Breast epithelium (tissue), 4 donors: ENCODE measurements at regions not wholly inside any gene's neighbourhood (a gene's known extent, or its start where the extent isn't known, plus 50 kb on each side); places are given as distances from the start of the nearest gene placed in this dataset.

Source experiments
- DNase-seq, 2 donors: peaks; one replicate each; pipeline ENCODE4 v3.0.0-alpha.2; 2019; ENCODE audit warnings: low spot score in 2 of 2
- H3K27ac ChIP-seq, 2 donors: fragments of 200-600 bp; sonication (generic) in 1 of 2; one replicate each; pipeline ENCODE4 v1.5.1; 2016 to 2019; ENCODE audit warnings: mild to moderate bottlenecking in 1 of 2
- H3K27me3 ChIP-seq, 2 donors: fragments of 200-600 bp; sonication (generic) in 1 of 2; one replicate each; pipeline versions ENCODE4 v1.5.1 to v1.6.0; 2017 to 2019; ENCODE audit warnings: control low read depth in 1 of 2, mild to moderate bottlenecking in 1 of 2
- H3K36me3 ChIP-seq: fragments of 200-600 bp; one replicate; pipeline ENCODE4 v1.5.1; 2019
- H3K4me1 ChIP-seq, 2 donors: fragments of 200-600 bp; sonication (generic); one replicate each; pipeline ENCODE4 v1.5.1; 2016 to 2019; ENCODE audit warnings: control low read depth in 1 of 2
- H3K4me3 ChIP-seq, 3 donors: fragments of 200-600 bp; sonication (generic); 1 replicate in 2 of 3; 2 replicates in 1 of 3; pipeline ENCODE4 v1.5.1; 2016 to 2019; ENCODE audit warnings: mild to moderate bottlenecking in 3 of 3, moderate library complexity in 2 of 3
- H3K9me3 ChIP-seq, 2 donors: fragments of 200-600 bp; sonication (generic) in 1 of 2; one replicate each; pipeline ENCODE4 v1.5.1; 2016 to 2019; ENCODE audit warnings: control low read depth in 1 of 2
- POLR2A ChIP-seq: fragments of 450-650 bp; IDR thresholded peaks from one replicate; pipeline ENCODE4 v1.6.1; 2016; ENCODE audit warnings: antibody characterized with exemption, mild to moderate bottlenecking, moderate library complexity
- POLR2AphosphoS5 ChIP-seq, 3 donors: sonication (generic); formaldehyde crosslinking; IDR thresholded peaks; one replicate each; pipeline ENCODE4 v1.6.1; 2017; ENCODE audit warnings: antibody characterized with exemption in 3 of 3
- intact Hi-C: fragments of 100-400 bp; cut with DNase I; formaldehyde crosslinking; loops from one replicate; pipeline ENCODE4 v1.15.1; 2023; ENCODE audit warnings: low total_unique reads
- TF ChIP-seq, protein P1 (sequence below), 3 donors: fragments of 450-650 bp; IDR thresholded peaks; one replicate each; pipeline ENCODE4 v1.5.1; 2016 to 2017; ENCODE audit warnings: antibody characterized with exemption in 3 of 3, mild to moderate bottlenecking in 3 of 3, moderate library complexity in 3 of 3

DNA sequence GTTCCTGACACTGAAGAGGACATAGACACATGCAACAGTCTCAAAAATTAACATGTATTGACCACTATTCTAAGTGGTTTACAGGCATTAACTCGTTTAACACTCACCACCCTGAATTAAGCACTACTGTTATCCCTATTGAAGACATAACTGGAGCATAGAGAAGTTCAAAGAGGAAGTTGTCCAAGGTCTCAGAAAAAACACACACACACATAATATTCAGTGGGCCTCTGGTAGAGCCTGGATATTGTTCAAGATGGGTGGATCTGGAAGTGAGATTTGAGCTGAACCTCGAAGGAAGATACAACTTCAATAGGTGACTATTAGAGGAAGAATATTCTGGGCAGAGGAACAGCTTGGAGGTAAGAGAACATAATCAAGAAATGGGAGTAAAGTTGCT is 334.9 kb downstream of the HNRNPD start:
- Histone ChIP-seq H3K9me3 (no peaks in the 10 kb centered on the region), H3K4me1 (no peaks in the 10 kb centered on the region), H3K27ac (no peak overlapping the region), H3K36me3 (no peaks in the 10 kb centered on the region), H3K27me3 (no peaks in the 10 kb centered on the region), H3K4me3 (no peak overlapping the region)
- intact Hi-C loops, result no loop called here
- TF ChIP-seq, protein P1, sequence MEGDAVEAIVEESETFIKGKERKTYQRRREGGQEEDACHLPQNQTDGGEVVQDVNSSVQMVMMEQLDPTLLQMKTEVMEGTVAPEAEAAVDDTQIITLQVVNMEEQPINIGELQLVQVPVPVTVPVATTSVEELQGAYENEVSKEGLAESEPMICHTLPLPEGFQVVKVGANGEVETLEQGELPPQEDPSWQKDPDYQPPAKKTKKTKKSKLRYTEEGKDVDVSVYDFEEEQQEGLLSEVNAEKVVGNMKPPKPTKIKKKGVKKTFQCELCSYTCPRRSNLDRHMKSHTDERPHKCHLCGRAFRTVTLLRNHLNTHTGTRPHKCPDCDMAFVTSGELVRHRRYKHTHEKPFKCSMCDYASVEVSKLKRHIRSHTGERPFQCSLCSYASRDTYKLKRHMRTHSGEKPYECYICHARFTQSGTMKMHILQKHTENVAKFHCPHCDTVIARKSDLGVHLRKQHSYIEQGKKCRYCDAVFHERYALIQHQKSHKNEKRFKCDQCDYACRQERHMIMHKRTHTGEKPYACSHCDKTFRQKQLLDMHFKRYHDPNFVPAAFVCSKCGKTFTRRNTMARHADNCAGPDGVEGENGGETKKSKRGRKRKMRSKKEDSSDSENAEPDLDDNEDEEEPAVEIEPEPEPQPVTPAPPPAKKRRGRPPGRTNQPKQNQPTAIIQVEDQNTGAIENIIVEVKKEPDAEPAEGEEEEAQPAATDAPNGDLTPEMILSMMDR (IDR thresholded peaks at IDR 0.05), result no peak
- TF ChIP-seq POLR2A, result no peak
- no peak for TF ChIP-seq POLR2AphosphoS5 (IDR thresholded peaks at IDR 0.05)
- no peak for DNase-seq

DNA sequence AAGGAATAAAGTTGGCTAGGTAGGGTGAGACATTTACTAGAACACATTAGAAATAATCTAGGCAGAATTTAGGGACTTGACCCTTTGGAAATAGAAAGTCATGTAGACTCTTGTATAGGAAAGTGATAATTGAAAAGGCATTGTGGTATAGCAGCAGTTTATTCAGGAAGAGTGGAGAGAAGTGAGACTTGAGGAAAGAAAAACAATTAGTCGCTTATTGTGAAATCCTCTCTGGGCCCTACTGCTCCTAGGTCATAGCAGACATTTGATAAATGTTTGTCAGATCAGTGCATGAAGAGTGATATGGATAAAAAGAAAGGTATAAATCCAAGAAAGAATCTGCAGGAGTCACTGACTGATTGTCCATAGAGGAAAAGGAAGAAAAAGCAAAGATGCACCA is 337.6 kb downstream of the HNRNPD start:
- intact Hi-C loops, result no loop called here

DNA sequence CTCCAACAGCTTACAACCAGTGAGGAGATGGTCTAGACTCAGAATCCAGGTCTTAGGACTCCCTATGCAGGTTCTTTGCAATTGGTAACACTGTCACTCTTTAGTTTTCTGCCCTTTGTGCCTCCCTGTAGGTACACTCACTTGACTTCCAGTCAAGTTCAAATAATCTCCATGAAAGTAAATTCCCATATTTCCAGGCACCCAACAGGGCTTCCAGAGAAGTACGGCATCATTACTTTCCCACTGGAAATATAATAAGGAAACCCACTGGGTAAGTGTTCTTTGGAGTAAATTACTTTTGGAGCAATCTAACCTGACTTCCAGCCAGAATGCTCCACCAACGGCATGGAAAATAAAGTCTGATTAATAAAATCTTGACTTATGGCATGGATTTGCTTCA is 338.9 kb downstream of the HNRNPD start:
- TF ChIP-seq, protein P1 (IDR thresholded peaks at IDR 0.05), result no peak
- TF ChIP-seq POLR2A, result no peak
- no peak for TF ChIP-seq POLR2AphosphoS5 (IDR thresholded peaks at IDR 0.05)
- H3K4me1 ChIP-seq, result no peaks in the 10 kb centered on the region
- no peak overlapping the region for H3K4me3 ChIP-seq
- H3K27ac ChIP-seq, result no peak overlapping the region
- intact Hi-C loops, result no loop called here
- no peak for DNase-seq
- no peaks in the 10 kb centered on the region for H3K9me3 ChIP-seq
- no peaks in the 10 kb centered on the region for H3K36me3 ChIP-seq
- no peaks in the 10 kb centered on the region for H3K27me3 ChIP-seq

More for the DNA sequence above, 337.6 kb downstream of the HNRNPD start:
- H3K4me1 ChIP-seq, result no peaks in the 10 kb centered on the region
- DNase-seq, result no peak
- no peaks in the 10 kb centered on the region for H3K36me3 ChIP-seq
- no peaks in the 10 kb centered on the region for H3K27me3 ChIP-seq
- no peak overlapping the region for H3K4me3 ChIP-seq
- TF ChIP-seq POLR2A (no peak), POLR2AphosphoS5 (IDR thresholded peaks at IDR 0.05) (no peak)
- TF ChIP-seq, protein P1 (IDR thresholded peaks at IDR 0.05), result no peak
- no peaks in the 10 kb centered on the region for H3K9me3 ChIP-seq
- H3K27ac ChIP-seq, result no peak overlapping the region

DNA sequence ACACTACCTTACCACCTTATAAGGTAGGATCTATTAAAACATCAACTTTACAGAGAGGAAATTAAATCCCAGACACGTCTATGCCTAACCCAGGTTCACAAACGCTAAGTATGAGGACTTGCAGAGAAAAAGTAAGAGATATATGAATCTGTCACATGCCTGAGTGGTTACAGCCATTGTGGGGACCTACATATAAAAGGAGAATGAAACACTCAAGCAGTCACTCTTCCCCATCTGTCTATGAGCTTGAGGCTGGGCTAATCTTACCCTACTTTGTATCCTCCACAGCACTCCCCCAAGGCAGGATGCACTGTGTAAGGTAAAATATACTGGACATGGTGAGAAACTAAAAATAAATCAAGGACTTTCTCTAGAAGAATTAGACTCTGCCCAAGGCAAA is 339.9 kb downstream of the HNRNPD start:
- intact Hi-C loops, result no loop called here
- TF ChIP-seq POLR2AphosphoS5 (IDR thresholded peaks at IDR 0.05) (no peak), POLR2A (no peak)
- TF ChIP-seq, protein P1 (IDR thresholded peaks at IDR 0.05), result no peak

DNA sequence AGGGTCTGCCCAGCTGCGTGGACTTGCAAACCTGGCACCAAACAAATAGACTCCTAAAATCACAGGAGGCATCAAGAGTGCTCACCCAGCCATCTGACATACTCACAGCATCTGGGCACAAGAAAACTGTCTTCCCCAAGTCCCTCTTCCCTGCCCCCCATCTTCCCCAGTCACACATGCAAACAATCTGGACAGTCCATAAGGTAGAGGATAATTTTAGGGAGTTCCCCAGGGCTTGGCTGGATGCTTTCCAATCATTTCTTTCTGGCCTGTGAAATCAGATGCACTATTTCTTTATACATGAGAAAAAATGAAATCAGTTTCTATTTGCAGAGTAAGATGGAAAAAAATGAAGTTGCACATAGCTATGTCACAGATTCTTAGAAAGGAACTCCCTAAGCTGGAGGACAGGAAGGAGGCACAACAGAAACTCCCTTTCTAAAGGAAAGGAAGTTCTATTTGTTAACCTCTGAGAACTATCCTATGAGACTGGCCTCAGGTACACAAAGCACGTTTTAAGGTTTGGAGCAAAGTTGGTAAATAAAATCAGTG is 342.3 kb downstream of the HNRNPD start:
- Histone ChIP-seq H3K4me3 (no peak overlapping the region), H3K36me3 (no peaks in the 10 kb centered on the region), H3K27ac (no peak overlapping the region), H3K9me3 (no peaks in the 10 kb centered on the region), H3K4me1 (no peaks in the 10 kb centered on the region), H3K27me3 (no peaks in the 10 kb centered on the region)
- intact Hi-C loops, result no loop called here
- TF ChIP-seq POLR2AphosphoS5 (IDR thresholded peaks at IDR 0.05) (no peak), POLR2A (no peak)
- TF ChIP-seq, protein P1 (IDR thresholded peaks at IDR 0.05), result no peak
- DNase-seq, result no peak

More for the DNA sequence above, 339.9 kb downstream of the HNRNPD start:
- Histone ChIP-seq H3K9me3 (no peaks in the 10 kb centered on the region), H3K27ac (no peak overlapping the region), H3K4me3 (no peak overlapping the region), H3K36me3 (no peaks in the 10 kb centered on the region), H3K27me3 (no peaks in the 10 kb centered on the region), H3K4me1 (no peaks in the 10 kb centered on the region)
- no peak for DNase-seq
